PC-3 (cell line): ENCODE measurements at regions not wholly inside any gene's neighbourhood (a gene's known extent, or its start where the extent isn't known, plus 50 kb on each side); places are given as distances from the start of the nearest gene placed in this dataset.

Source experiments
- CTCF ChIP-seq: fragments of 300-600 bp; sonication (generic); conservative IDR thresholded peaks from 2 replicates; pipeline ENCODE4 v1.5.1; 2017; ENCODE audit warnings: antibody characterized with exemption, low read depth, mild to moderate bottlenecking, low read length
- EZH2 ChIP-seq: fragments of 300-600 bp; sonication (generic); IDR thresholded peaks from one replicate; pipeline ENCODE4 v1.6.1; 2017; ENCODE audit warnings: antibody characterized with exemption, mild to moderate bottlenecking, low read length; ENCODE audit not compliant: unreplicated experiment
- EZH2phosphoT487 ChIP-seq: fragments of 300-600 bp; sonication (generic); IDR thresholded peaks from 2 replicates; pipeline ENCODE4 v1.6.1; 2018; ENCODE audit warnings: mild to moderate bottlenecking, antibody characterized with exemption, low read length, borderline replicate concordance

GRCh38 chr3:73762855-73763254, 138.1 kb upstream of the PDZRN3 start:
- TF ChIP-seq CTCF (no peak), EZH2 (no peak), EZH2phosphoT487 (no peak)
